Panc1 (cell line): ENCODE measurements at regions not wholly inside any gene's neighbourhood (a gene's known extent, or its start where the extent isn't known, plus 50 kb on each side); places are given as distances from the start of the nearest gene placed in this dataset.

Source experiments
- CTCF ChIP-seq: fragments of 450-650 bp; IDR thresholded peaks from 2 replicates; pipeline ENCODE4 v1.5.1; 2017; ENCODE audit warnings: mild to moderate bottlenecking
- POLR2AphosphoS5 ChIP-seq: IDR thresholded peaks from 2 replicates; pipeline ENCODE4 v1.6.1; 2012; ENCODE audit warnings: mild to moderate bottlenecking, low read depth, low read length, moderate library complexity
- REST ChIP-seq, 2 experiments: IDR thresholded peaks; 2 replicates each; pipeline ENCODE4 v1.6.1; 2011 to 2012; ENCODE audit warnings: low read depth in 2 of 2, control low read depth in 1 of 2, low read length in 1 of 2, mild to moderate bottlenecking in 1 of 2, moderate library complexity in 1 of 2; ENCODE audit not compliant: insufficient read depth in 1 of 2
- SIN3A ChIP-seq: IDR thresholded peaks from 2 replicates; pipeline ENCODE4 v1.6.1; 2012; ENCODE audit warnings: low read depth, mild to moderate bottlenecking, low read length, moderate library complexity, borderline replicate concordance; ENCODE audit not compliant: insufficient read depth
- TCF7L2 ChIP-seq: IDR thresholded peaks from 2 replicates; pipeline ENCODE4 v1.6.1; 2011; ENCODE audit warnings: mild to moderate bottlenecking, low read depth, low read length, inconsistent platforms

- no peak for TF ChIP-seq TCF7L2
- no peak for TF ChIP-seq CTCF
- no peak for TF ChIP-seq POLR2AphosphoS5
- TF ChIP-seq REST (IDR thresholded peaks at IDR 0.05; ENCODE audit: insufficient read depth in 1 of 2, low read depth in 2 of 2, low read length in 1 of 2): no peak
- no peak for TF ChIP-seq SIN3A
These were observed 170.2 kb upstream of the PRICKLE2 start for GRCh38 chr3:64395490-64395889.
